Neural cell (in vitro differentiated cells): ENCODE measurements at regions not wholly inside any gene's neighbourhood (a gene's known extent, or its start where the extent isn't known, plus 50 kb on each side); places are given as distances from the start of the nearest gene placed in this dataset.

Experiments
- H2AFZ ChIP-seq: fragments of 200-600, 300-800 bp; sonication (generic), shearing (Covaris generic); 2 replicates; pipeline ENCODE4 v1.6.0; 2014; ENCODE audit warnings: low read depth, mild to moderate bottlenecking, antibody characterized with exemption, low read length, moderate library complexity
- H3F3A ChIP-seq: fragments of 200-600 bp; shearing (Covaris generic); 2 replicates; pipeline ENCODE4 v1.6.1; 2016; ENCODE audit warnings: mild to moderate bottlenecking, moderate library complexity, mixed read lengths, antibody characterized with exemption, low read length; ENCODE audit not compliant: insufficient read depth, poor library complexity, severe bottlenecking
- H3K27ac ChIP-seq: fragments of 200-600, 300-800 bp; sonication (generic), shearing (Covaris generic); 2 replicates; pipeline ENCODE4 v1.5.1; 2014; ENCODE audit warnings: mild to moderate bottlenecking, low read length, moderate library complexity
- H3K27me3 ChIP-seq: fragments of 300-800, 200-600 bp; sonication (generic), shearing (Covaris generic); 2 replicates; pipeline ENCODE4 v1.6.0; 2014; ENCODE audit warnings: mild to moderate bottlenecking, low read depth, low read length, moderate library complexity; ENCODE audit not compliant: insufficient read depth
- H3K36me3 ChIP-seq: fragments of 300-800, 200-600 bp; sonication (generic), shearing (Covaris generic); 2 replicates; pipeline ENCODE4 v1.5.1; 2014; ENCODE audit warnings: mild to moderate bottlenecking, antibody characterized with exemption, low read length, moderate library complexity; ENCODE audit not compliant: insufficient read depth
- H3K4me2 ChIP-seq: fragments of 300-800, 200-600 bp; sonication (generic), shearing (Covaris generic); 2 replicates; pipeline ENCODE4 v1.6.0; 2014; ENCODE audit warnings: mild to moderate bottlenecking, low read length
- H3K4me3 ChIP-seq: fragments of 300-800, 200-600 bp; sonication (generic), shearing (Covaris generic); 2 replicates; pipeline ENCODE4 v1.5.1; 2014; ENCODE audit warnings: mild to moderate bottlenecking, low read length, moderate library complexity
- H3K79me2 ChIP-seq: fragments of 200-600 bp; shearing (Covaris generic); replicated peaks from 2 replicates; pipeline ENCODE4 v1.6.0; 2014; ENCODE audit warnings: mild to moderate bottlenecking, low read length, moderate library complexity; ENCODE audit not compliant: insufficient read depth
- H3K9ac ChIP-seq: fragments of 300-800, 200-600 bp; sonication (generic), shearing (Covaris generic); 2 replicates; pipeline ENCODE4 v1.6.1; 2016; ENCODE audit warnings: mild to moderate bottlenecking, low read length, mixed read lengths
- H3K9me2 ChIP-seq: fragments of 200-600 bp; shearing (Covaris generic); 2 replicates; pipeline ENCODE4 v1.6.1; 2016; ENCODE audit warnings: mild to moderate bottlenecking, low read length, mixed read lengths; ENCODE audit not compliant: insufficient read depth
- H3K9me3 ChIP-seq: fragments of 200-600, 300-800 bp; sonication (generic), shearing (Covaris generic); 2 replicates; pipeline ENCODE4 v1.6.1; 2016; ENCODE audit warnings: mild to moderate bottlenecking, mixed run types, low read length, moderate library complexity, mixed read lengths
- H4K20me1 ChIP-seq: fragments of 200-600 bp; shearing (Covaris generic); 2 replicates; pipeline ENCODE4 v1.6.1; 2016; ENCODE audit warnings: mild to moderate bottlenecking, mixed run types; ENCODE audit not compliant: insufficient read depth
- CTCF ChIP-seq: fragments of 450-650 bp; IDR thresholded peaks from 2 replicates; pipeline ENCODE4 v1.5.1; 2014; ENCODE audit warnings: antibody characterized with exemption, mild to moderate bottlenecking, moderate library complexity; ENCODE audit not compliant: poor library complexity, severe bottlenecking
- EP300 ChIP-seq: fragments of 450-650 bp; conservative IDR thresholded peaks from 2 replicates; pipeline ENCODE4 v1.6.1; 2014; ENCODE audit warnings: antibody characterized with exemption, mild to moderate bottlenecking, moderate library complexity; ENCODE audit not compliant: poor library complexity, severe bottlenecking
- EZH2 ChIP-seq: fragments of 200-600, 300-800 bp; shearing (Covaris generic), sonication (generic); IDR thresholded peaks from 2 replicates; pipeline ENCODE4 v1.6.1; 2014; ENCODE audit warnings: antibody characterized with exemption, low read length, borderline replicate concordance, mild to moderate bottlenecking; ENCODE audit not compliant: insufficient read depth, poor library complexity, severe bottlenecking
- MXI1 ChIP-seq: fragments of 450-650 bp; conservative IDR thresholded peaks from 2 replicates; pipeline ENCODE4 v1.6.1; 2014; ENCODE audit warnings: antibody characterized with exemption, mild to moderate bottlenecking; ENCODE audit not compliant: poor library complexity, severe bottlenecking
- POLR2AphosphoS5 ChIP-seq: IDR thresholded peaks from 2 replicates; pipeline ENCODE4 v1.6.1; 2012
- RAD21 ChIP-seq: fragments of 450-650 bp; conservative IDR thresholded peaks from 2 replicates; pipeline ENCODE4 v1.6.1; 2014; ENCODE audit warnings: antibody characterized with exemption, mild to moderate bottlenecking, moderate library complexity
- REST ChIP-seq: IDR thresholded peaks from 2 replicates; pipeline ENCODE4 v1.6.1; 2012; ENCODE audit warnings: borderline replicate concordance
- SMC3 ChIP-seq: fragments of 450-650 bp; conservative IDR thresholded peaks from 2 replicates; pipeline ENCODE4 v1.6.1; 2014; ENCODE audit warnings: antibody characterized with exemption, mild to moderate bottlenecking, moderate library complexity; ENCODE audit not compliant: poor library complexity
- TAF1 ChIP-seq: IDR thresholded peaks from 2 replicates; pipeline ENCODE4 v1.6.1; 2012; ENCODE audit warnings: low read depth

GRCh38 chr10:88036126-88036525 lies 172.7 kb downstream of the PTEN start:
- no peaks in the 10 kb centered on the region for H3K36me3 ChIP-seq
- no peak overlapping the region for H3K4me2 ChIP-seq
- TF ChIP-seq EP300 = no peak
- TF ChIP-seq MXI1 = no peak
- no peak for TF ChIP-seq SMC3
- TF ChIP-seq POLR2AphosphoS5 = no peak
- TF ChIP-seq RAD21 = no peak
- no peak for TF ChIP-seq REST
- no peak for TF ChIP-seq CTCF
- no peak for TF ChIP-seq EZH2
- no peak for TF ChIP-seq TAF1
- H3K79me2 ChIP-seq = no peaks in the 10 kb centered on the region
- H3F3A ChIP-seq = no peaks in the 10 kb centered on the region
- no peak overlapping the region for H3K4me3 ChIP-seq
- no peak overlapping the region for H3K27ac ChIP-seq
- H3K27me3 ChIP-seq = no peaks in the 10 kb centered on the region
- no peaks in the 10 kb centered on the region for H3K9me2 ChIP-seq
- no peaks in the 10 kb centered on the region for H3K9me3 ChIP-seq
- no peaks in the 10 kb centered on the region for H4K20me1 ChIP-seq
- no peak overlapping the region for H3K9ac ChIP-seq
- no peak overlapping the region for H2AFZ ChIP-seq

- TF ChIP-seq POLR2AphosphoS5 = no peak
- TF ChIP-seq REST = no peak
- TF ChIP-seq CTCF = no peak
- no peak for TF ChIP-seq RAD21
- no peak for TF ChIP-seq EZH2
- no peak for TF ChIP-seq EP300
- no peak for TF ChIP-seq SMC3
- TF ChIP-seq MXI1 = no peak
- TF ChIP-seq TAF1 = no peak
- Histone ChIP-seq H3K36me3 (no peaks in the 10 kb centered on the region), H3K4me3 (no peak overlapping the region), H4K20me1 (no peaks in the 10 kb centered on the region), H3K9ac (no peak overlapping the region), H3K9me2 (no peaks in the 10 kb centered on the region), H3K27ac (no peak overlapping the region), H3K79me2 (no peaks in the 10 kb centered on the region), H3K4me2 (no peak overlapping the region), H3K9me3 (no peaks in the 10 kb centered on the region), H3K27me3 (no peaks in the 10 kb centered on the region), H3F3A (no peaks in the 10 kb centered on the region), H2AFZ (no peak overlapping the region)
Measured at GRCh38 chr10:88037623-88038022, 174.2 kb downstream of the PTEN start.
